HK-2 (cell line): ENCODE measurements at regions not wholly inside any gene's neighbourhood (a gene's known extent, or its start where the extent isn't known, plus 50 kb on each side); places are given as distances from the start of the nearest gene placed in this dataset.

ENCODE experiments used
- DNase-seq: peaks from one replicate; pipeline ENCODE4 v3.0.0-alpha.2; 2018; ENCODE audit not compliant: unreplicated experiment

DNA sequence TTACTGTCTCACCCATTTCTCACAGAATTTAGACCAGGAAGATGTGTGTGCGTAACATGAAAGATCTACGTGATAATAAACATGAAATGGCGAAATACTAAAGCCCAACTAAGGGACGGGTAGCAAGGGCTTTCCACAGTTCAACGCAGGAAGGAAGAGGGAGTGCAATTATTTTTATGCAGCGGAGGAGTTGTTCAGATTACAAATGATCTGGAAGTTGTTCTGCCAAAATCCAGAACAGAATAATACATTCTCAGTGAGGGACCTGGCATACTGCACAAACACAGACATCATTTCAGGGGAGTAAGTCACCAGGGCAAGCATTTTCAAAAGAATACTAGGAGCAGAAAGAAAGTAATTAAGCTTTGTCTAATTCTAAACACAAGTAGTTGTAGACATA lies 133.6 kb upstream of the RAP2B start:
- DNase-seq: no peak

DNA sequence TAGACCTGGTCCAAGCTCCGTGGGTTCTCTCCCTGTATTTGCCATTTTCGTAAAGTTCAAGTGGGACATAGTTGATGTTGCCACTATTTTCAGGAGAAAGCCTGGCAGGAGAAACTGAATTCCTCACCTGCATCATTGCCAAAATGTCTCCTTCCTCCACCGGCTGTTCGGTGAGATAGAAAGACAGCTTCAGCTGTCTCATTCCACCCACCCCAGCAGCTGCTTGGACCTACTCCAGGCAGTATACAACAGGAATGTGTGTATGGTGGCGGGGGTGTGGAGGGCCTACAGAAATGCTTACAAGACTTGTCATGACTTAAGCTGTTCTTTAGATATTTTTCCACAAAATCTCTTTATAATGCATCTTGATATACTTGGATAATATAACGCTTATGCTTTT lies 132.7 kb upstream of the RAP2B start:
- DNase-seq: no peak

DNA sequence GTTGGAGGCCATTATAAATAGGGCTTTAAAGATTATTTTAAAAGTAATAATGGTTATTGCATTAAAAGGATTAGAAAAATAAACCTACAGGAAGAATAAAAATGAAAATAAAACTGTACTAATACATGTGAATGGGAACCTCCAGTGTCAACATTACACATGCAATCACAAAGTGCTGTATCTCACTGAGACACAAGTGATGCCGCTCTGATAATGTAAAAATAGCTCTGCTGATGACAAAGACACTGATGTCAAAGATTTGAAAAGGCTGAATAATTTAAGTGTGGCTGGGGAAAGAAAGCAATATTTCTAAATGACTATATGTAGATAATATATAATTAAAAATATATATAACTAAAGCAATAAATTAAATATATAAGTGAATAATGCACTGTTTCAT lies 129.1 kb upstream of the RAP2B start:
- no peak for DNase-seq

DNA sequence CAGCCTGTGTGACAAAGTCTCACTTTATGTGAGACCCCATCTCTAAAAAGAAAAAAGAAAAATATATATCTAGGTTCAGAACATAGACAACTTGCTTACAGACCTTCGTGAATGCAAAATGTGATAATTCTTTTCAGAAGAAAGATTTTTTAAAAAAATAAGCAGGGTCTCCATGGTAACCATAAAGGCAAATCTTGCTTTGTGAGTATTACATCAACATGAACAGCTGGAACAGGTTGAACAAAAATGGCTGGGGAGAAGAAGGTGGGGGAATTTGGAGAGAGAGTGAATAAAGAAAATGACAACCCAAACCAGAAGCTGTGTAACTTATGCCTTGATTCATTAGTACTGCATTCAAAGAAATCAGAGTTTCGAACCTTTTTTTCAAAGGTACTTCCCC lies 125.2 kb upstream of the RAP2B start:
- no peak for DNase-seq

DNA sequence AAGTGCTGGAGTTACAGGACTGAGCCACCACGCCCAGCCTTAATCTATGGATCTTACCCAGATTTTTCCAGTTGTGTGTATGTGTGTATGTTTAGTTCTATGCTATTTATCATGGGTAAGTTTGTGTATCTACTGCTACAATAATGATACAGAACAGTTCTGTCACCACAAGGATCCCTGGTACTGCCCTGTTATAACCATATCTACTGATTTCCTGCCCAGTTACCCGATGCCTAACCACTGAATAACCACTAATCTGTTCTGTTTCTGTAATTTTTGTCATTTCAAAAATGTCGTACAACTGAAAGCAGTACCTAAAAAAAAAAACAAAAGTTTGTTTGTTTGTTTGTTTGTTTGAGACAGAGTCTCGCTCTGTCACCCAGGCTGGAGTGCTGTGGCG lies 123.7 kb upstream of the RAP2B start:
- no peak for DNase-seq

DNA sequence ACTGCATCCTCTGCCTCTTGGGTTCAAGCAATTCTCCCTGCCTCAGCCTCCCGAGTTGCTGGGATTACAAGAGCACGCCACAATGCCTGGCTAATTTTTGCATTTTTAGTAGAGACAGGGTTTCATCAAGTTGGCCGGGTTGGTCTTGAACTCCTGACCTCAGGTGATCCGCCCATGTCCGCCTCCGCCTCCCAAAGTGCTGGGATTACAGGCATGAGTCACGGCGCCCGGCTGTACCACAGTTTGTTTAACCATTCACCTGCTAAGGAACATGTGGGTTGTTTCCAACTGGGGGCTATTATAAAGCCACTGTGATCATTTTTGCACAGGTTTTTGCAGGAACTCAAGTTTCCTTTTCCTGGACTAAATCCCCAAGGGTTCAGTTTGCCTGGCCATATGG lies 123.2 kb upstream of the RAP2B start:
- peak; percentile 63 for DNase-seq

DNA sequence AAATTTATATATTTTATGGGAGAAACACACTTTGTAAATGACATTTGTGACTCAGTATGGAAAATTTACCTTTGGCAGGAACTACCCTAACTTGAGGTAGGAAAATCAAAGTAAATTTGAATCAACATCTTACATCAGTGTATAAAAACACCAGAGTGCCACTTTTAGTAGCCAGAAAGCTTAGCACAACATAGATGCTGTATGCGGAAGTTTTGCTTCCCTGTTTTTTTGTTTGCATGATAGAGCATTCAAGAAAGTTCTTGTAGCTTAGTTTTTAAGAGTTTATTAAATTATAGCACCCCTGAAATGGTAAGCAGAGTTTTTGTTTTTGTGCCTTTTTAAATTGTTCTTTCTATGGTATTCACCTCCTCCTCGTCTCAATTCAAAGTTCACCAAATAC lies 120.8 kb upstream of the RAP2B start:
- no peak for DNase-seq

DNA sequence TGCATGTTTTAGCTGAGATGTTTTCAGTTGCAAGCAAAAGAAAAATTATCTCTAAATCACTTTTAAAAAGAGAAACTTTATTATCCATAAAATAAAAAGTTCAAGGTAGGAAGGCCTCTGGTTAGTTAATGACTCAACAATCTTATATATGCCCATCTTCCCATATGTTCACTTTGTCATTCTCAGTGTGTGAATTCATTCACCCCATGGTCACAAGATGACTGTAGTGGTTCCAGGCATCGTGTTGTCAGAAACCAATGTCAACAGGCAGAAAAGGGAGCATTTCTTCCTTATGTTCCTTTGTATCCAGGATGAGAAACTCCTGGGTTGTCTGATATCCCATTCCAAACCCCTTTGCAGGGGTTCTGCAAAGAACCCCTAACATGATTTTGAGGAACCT lies 119.9 kb upstream of the RAP2B start:
- DNase-seq: no peak

DNA sequence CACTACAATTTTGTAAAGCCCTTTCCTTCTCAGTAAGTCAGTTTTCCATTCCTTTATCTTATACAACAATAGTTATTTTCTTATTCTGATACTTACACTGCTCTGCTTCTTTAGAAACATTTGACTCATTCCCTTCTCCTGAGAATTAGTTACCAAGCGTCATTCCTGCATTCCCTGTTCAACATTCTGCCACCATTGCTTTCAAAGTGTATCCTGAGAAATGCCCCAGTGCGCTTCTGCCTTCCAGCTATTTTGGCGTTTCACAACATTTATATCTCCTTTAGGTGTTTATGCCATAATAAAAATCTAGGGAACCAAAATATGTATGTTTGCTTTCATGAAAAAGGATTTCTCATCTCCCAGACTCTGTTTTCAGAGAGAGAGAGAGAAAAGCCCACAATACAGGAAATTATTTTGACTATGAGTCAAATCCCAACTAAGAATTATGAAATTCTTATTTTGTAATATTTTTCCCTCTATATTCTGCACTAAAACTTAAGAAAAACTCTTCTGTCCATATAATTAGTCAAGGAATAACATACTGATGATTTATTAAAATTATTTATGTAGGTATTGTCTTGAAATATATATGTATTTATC lies 118.2 kb upstream of the RAP2B start:
- no peak for DNase-seq

DNA sequence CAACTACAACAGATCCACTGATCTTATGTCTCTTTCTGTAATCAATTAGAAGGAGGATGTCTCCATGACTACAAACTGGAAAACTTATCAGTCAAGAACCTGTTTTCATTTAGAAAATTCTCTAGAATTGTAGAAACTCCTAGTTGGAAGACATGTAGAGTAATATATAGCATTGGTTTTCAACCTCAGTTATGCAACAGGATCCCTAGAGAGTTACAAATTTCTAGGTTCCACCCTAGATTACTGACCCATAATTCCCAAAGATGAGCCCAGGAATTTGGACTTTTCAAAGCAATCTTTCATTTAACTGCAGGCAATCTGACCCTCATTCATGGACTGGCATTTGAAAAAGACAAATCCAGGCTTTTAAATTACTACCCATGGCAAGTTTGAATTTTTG lies 116.9 kb upstream of the RAP2B start:
- no peak for DNase-seq

DNA sequence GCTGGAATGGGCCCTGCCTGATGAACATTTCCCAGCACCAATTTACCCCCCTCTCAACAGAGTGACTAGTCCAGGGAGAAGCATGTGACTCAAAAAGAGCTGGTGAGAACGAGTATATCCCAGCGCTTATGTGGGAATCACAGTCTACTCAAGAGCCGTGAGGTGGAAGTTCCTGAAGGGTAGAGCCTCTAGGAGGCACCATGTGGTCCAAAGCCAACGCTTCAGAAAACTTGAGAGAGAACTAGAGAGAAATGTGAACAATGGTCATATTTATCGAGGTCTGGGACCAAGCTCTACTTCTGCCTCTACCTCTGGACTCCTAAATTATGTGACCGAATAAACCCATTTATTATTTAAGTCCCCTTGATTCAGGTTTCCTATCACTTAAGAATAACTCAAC lies 111.0 kb upstream of the RAP2B start:
- DNase-seq: no peak

DNA sequence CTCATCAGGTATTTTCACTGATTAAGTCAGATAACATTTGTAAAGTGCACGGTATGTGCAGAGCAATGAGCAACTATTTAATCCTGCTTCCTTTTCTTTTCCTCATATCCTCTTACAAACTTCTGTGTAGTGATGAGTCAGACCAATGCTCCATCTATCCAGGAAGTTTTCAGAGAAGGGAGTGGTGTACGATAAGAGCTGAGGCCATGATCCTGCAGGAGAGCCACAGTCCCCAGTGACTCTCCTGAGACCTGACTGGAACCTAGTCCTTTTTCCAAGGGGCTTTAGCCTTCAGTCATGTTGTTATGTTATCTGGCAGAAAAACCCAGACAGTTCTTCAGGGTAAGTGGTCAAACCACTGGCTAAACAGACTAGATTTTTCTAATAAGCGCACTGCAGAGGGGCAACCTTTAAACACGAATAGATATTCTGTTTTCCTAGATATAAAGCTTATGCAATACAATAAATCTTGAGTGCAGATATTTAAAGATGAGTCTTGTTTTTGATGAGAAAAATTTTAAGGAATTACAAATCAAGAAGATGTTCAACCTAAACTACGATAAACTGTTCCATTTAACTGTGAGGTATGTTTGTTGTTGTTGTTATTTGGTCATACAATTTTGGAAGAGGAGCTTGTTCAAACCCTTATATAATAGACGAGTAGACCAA lies 110.5 kb upstream of the RAP2B start:
- peak; percentile 51 for DNase-seq

DNA sequence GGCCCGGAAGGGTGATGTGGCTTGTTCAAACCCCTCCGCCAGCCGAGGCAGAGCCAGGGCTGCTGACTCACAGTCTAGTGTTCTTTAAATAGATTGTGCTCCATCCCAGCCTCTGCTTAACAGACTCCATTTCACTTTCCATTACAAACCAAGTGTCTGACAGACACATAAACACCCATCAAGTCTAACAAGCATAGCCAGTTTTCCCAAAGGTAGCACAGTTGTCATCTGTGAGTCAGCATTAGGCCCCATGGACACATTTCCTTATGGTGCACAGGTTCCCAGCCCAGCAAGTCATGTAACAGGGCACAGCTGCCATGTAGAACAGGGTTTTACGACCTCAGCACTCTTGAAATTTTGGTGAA lies 109.9 kb upstream of the RAP2B start:
- peak; percentile 76 for DNase-seq

DNA sequence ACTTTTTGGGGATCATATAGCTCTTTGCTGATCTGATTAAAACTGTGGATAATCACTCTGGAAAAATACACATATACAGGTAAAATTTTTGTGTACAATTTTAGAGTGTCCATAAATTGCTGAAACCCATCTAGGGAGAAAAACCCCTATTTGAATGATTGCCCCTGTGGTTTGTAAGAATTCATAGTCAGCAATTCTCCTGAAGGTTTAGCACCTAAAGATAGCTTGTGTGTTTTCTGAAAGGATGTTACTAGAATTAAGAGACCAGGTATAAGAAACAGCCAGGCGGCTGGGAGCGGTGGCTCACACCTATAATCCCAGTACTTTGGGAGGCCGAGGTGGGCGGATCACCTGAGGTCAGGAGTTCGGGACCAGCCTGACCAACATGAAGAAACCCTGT lies 106.8 kb upstream of the RAP2B start:
- DNase-seq: no peak

DNA sequence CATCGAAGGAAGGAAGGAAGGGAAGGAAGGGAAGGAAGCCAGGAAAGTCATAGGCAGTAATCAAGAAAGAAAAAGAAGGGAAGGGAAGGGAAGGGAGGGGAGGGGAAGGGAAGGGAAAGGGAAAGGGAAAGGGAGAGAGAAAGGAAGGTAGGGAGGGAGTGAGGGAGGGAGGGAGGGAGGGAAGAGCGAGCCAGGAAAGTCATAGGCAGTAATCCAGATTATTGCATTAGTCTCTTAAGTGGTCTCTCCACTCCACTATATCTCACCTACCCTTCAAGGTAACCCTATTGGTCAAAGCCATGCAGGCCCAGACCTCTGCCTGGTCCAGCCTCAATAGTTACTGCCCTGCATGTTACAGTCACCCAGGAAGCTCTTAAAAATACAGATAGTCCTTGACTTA lies 106.2 kb upstream of the RAP2B start:
- no peak for DNase-seq

DNA sequence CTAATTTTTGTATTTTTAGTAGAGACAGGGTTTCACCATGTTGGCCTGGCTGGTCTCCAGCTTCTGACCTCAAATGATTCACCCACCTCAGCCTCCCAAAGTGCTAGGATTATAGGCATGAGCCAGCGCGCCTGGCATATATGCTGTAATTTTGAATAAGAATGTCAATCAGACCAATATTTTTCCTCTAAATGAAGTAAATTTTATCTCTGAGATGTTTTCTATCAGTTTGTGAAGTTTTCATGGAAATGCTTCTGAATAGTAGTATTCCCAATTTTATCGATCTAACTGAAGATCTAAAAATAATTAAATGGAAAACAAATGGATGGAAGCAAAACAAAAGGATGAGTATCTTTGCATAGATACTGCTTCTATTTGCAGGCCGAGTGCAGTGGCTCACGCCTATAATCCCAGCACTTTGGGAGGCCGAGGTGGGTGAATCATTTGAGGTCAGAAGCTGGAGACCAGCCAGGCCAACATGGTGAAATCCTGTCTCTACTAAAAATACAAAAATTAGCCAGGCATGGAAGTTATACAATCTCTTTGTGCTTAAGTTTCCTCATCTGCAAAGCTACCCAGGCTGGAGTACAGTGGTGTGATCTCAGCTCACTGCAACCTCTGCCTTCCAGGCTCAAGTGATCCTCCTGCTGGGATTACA lies 103.9 kb upstream of the RAP2B start:
- DNase-seq: peak; percentile 49

DNA sequence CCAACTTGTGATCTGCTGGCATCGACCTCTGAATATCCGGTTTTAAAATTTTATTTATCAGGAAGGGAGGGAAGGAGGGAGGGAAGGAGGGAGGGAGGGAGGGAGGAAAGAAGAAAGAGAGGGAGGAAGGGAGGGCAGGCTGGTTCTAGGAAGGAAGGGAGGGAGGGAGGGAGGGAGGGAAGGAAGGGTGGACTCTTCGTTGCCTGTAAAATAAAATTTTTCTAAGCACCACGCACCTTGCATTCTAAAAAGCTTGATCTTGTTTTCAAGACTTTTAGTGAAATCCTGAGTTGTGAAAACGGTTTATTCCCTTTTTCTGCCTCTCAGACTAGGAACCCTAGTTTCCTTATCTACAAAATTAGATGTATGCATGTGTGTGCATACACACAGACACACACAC lies 101.7 kb upstream of the RAP2B start:
- no peak for DNase-seq

DNA sequence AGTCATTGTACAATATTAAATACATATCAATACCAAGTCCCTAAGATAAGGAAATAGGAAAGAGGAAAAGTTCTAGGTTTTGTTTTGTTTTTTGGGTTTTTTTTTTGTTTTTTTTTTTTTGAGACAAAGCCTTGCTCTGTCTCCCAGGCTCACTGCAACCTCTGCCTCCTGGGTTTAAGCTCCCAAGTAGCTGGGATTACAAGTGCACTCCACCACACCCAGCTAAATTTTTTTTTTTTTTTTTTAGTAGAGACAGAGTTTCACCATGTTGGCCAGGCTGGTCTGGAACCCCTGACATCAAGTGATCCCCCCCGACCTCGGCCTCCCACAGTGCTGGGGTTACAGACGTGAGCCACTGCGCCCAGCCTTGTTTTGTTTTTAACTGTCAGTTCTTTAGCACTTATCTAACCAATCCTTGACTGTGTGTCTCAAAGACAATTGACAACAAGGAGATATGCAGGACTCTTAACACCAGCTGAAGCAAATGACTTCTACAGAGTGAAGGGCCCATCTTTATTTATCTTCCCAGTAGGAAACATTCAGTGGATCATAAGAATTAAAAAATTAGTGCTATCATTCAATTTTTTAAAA lies 100.0 kb upstream of the RAP2B start:
- DNase-seq: no peak

DNA sequence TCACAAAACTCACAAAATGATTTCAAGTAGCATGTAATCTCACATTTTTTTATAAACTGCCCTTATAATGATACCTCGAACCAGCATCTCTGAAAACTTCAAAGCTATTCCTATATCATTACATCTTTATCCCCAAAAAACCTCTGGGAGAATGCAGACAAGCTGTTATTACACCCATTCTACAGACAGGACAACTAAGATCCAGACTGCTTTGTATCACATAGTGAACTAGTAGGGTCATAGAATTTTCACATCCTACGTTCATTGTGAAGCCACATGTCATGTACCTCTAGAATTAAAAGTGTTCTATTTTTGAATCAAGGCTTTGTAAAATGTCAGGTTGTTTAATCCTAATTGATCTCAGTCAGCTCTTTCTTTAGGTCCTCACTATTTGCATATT lies 98.7 kb upstream of the RAP2B start:
- no peak for DNase-seq

DNA sequence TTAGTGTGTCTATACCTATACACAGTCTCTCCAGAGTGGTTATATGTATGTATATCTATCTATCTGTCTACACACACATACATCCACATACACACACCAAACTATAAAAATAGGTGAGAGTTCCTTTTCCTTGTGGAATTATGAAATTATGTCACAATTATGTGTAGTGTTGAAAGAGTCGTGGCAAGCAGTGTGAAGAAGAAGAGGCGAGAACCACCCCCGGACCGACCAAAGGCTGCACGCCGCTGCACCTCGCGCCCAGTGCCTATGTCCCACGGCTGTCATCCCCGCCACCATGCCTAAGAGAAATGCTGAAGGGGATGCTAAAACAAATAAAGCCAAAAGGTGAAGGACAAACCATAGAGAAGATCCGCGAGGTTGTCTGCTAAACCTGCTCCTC lies 95.0 kb upstream of the RAP2B start:
- DNase-seq: no peak

DNA sequence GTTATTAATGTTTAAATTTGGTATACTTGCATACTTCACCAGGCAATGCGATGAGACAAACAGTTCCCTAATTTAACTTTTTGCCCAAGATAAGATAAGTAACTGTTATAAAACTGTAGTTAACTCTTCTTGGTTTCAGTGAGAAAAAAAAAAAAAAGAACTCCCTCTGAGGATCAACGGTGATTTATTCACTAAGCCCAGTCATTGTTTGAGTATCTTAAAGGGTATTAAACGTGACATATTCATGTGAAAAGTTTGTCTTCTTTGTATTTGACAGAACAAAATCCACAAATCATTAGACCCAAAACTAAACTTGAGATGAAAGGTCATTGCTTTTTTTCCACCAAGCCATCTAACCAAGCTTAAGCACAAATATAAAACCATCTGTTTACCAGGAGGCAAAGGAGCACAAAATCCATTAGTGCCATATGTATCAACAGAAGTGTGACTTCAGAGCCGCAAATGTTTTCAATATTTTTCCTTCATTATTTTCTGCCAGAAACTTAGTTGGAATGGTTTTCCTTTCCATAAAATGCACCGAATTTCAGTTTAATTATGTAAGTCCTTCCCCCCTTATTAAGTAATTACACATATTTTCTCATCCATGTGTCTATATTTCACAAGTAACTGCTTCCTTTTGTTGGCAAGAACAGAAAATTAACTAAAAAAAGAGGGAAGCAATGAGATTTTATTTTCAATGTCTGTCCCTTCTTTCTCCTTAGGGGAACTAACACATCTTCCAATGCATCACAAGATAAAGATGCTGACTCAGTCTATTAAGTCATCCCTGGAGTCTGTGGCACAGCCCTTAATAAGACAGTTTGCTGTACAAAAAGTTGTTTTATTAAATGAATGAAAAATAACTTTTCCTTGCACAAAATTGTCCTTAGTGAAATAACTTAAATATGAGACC lies 92.2 kb upstream of the RAP2B start:
- no peak for DNase-seq

DNA sequence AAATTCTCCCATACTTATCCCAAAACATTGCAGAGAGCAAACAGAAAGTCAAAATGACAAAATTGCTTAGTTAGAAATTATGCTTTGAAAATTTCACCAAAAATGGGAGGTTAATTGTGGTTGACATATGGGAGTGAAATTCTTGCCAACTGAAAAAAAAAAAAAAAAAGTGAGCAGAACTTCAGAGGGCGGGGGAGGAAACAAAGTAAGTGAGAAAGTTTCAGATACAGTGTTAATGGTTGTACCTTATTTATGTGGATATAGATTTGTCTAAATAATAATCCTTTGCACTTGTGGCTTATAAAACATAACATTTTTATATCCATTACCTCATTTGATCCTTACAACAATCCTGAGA lies 91.5 kb upstream of the RAP2B start:
- no peak for DNase-seq
